Common myeloid progenitor, CD34-positive (primary cell): ENCODE measurements at regions not wholly inside any gene's neighbourhood (a gene's known extent, or its start where the extent isn't known, plus 50 kb on each side); places are given as distances from the start of the nearest gene placed in this dataset.

Source experiments
- CTCF ChIA-PET: fragments of 350-600 bp; sonication (Branson Sonifier 250); formaldehyde crosslinking; loops from one replicate; lab custom pipeline; 2021; ENCODE audit warnings: antibody characterized with exemption; lab: Charles Lee
- POLR2A ChIA-PET: fragments of 350-600 bp; sonication (Branson Sonifier 250); formaldehyde crosslinking; loops from one replicate; lab custom pipeline; 2021; ENCODE audit warnings: antibody characterized with exemption; lab: Charles Lee
- DNase-seq, 3 donors: peaks; one replicate each; pipeline versions ENCODE4 v3.0.0 to v3.0.0-alpha.2; 2013
- H3K27ac ChIP-seq, 2 experiments: 1 replicate in 1 of 2; 2 replicates in 1 of 2; pipeline ENCODE4 v1.7.0; 2013; ENCODE audit warnings: inconsistent platforms in 2 of 2, low read length in 2 of 2, mild to moderate bottlenecking in 2 of 2, low read depth in 1 of 2, moderate library complexity in 1 of 2; ENCODE audit not compliant: severe bottlenecking in 2 of 2, insufficient read depth in 1 of 2, poor library complexity in 1 of 2
- H3K27me3 ChIP-seq, 5 experiments: replicated peaks in 2 of 5; 1 replicate in 3 of 5; 2 replicates in 2 of 5; pipeline versions ENCODE4 v1.6.1 to v1.7.0; 2013; ENCODE audit warnings: low read length in 4 of 5, mild to moderate bottlenecking in 2 of 5, moderate library complexity in 2 of 5, inconsistent platforms in 1 of 5; ENCODE audit not compliant: insufficient read depth in 5 of 5, control insufficient read depth in 4 of 5
- H3K36me3 ChIP-seq, 4 experiments: 1 replicate in 2 of 4; 2 replicates in 2 of 4; pipeline versions ENCODE4 v1.6.1 to v1.7.0; 2013; ENCODE audit warnings: low read length in 3 of 4, control low read depth in 1 of 4, mild to moderate bottlenecking in 1 of 4; ENCODE audit not compliant: control insufficient read depth in 4 of 4, insufficient read depth in 4 of 4
- H3K4me1 ChIP-seq, 4 experiments: 1 replicate in 3 of 4; 2 replicates in 1 of 4; pipeline versions ENCODE4 v1.6.1 to v1.7.1; 2013; ENCODE audit warnings: low read length in 3 of 4, mild to moderate bottlenecking in 3 of 4, control low read depth in 1 of 4, inconsistent platforms in 1 of 4, moderate library complexity in 1 of 4; ENCODE audit not compliant: control insufficient read depth in 4 of 4, insufficient read depth in 4 of 4; ENCODE audit errors: control extremely low read depth in 1 of 4
- H3K4me3 ChIP-seq, 7 experiments: 1 replicate in 4 of 7; 2 replicates in 3 of 7; pipeline versions ENCODE4 v1.5.1 to v1.7.0; 2013; ENCODE audit warnings: mild to moderate bottlenecking in 7 of 7, low read length in 6 of 7, moderate library complexity in 6 of 7, inconsistent platforms in 2 of 7, low read depth in 2 of 7, control low read depth in 1 of 7; ENCODE audit not compliant: insufficient read depth in 4 of 7, control insufficient read depth in 1 of 7; ENCODE audit errors: extremely low read depth in 1 of 7
- H3K9me3 ChIP-seq, 5 experiments: 1 replicate in 4 of 5; 2 replicates in 1 of 5; pipeline versions ENCODE4 v1.6.1 to v1.7.1; 2013; ENCODE audit warnings: low read length in 4 of 5, mild to moderate bottlenecking in 2 of 5, inconsistent platforms in 1 of 5, low read depth in 1 of 5, moderate library complexity in 1 of 5; ENCODE audit not compliant: control insufficient read depth in 4 of 5, insufficient read depth in 2 of 5; ENCODE audit errors: control extremely low read depth in 1 of 5
- WGBS: methylation state at CpG from one replicate; pipeline ENCODE4 v1.1.5; 2013; ENCODE audit not compliant: insufficient coverage; 5-methylcytosine and 5-hydroxymethylcytosine counted together

- no peaks in the 10 kb centered on the region for H3K9me3 ChIP-seq
- peaks cover 7 to 35% (median 26%) of the 10 kb centered on the region in 4 experiments for H3K4me1 ChIP-seq
- peak; percentile 83 to 96 (median 92) for DNase-seq
- peak overlapping the region in 1 of 7 experiments; percentile 16 for H3K4me3 ChIP-seq
- POLR2A ChIA-PET = interaction anchor here (1.0 kb wide), 1 partner anchor 25 kb away, joined by 4 read pairs; no protein-coding TSS in a partner anchor
- peak overlapping the region in 1 of 2 experiments; percentile 50 for H3K27ac ChIP-seq
- H3K27me3 ChIP-seq = peaks cover 0 to 2% (median 0%) of the 10 kb centered on the region in 5 experiments
- WGBS = 0% methylated on average over 2 of the region's 3 CpGs
- no peaks in the 10 kb centered on the region for H3K36me3 ChIP-seq
- CTCF ChIA-PET = interaction anchor here (0.9 kb wide), 1 partner anchor 17 kb away, joined by 3 read pairs; no protein-coding TSS in a partner anchor
Measured at GRCh38 chr12:32031109-32031508, 71.9 kb downstream of the RESF1 start.

- 64% methylated on average over 5 of the region's 7 CpGs for WGBS
- no peaks in the 10 kb centered on the region for H3K9me3 ChIP-seq
- no peak overlapping the region for H3K27ac ChIP-seq
- CTCF ChIA-PET = interaction anchor here (0.6 to 1.5 kb wide), 3 partner anchors 17 to 196 kb away, joined by 3 read pairs; no protein-coding TSS in a partner anchor
- H3K4me3 ChIP-seq = no peak overlapping the region
- no peaks in the 10 kb centered on the region for H3K36me3 ChIP-seq
- peaks cover 7 to 35% (median 26%) of the 10 kb centered on the region in 4 experiments for H3K4me1 ChIP-seq
- no peak for DNase-seq
- POLR2A ChIA-PET = no interaction called here
- peaks cover 0 to 2% (median 0%) of the 10 kb centered on the region in 5 experiments for H3K27me3 ChIP-seq
Measured at GRCh38 chr12:32032205-32032810, 73.1 kb downstream of the RESF1 start.

- H3K4me1 ChIP-seq = peaks cover 7 to 31% (median 26%) of the 10 kb centered on the region in 4 experiments
- no peak for DNase-seq
- H3K4me3 ChIP-seq = no peak overlapping the region
- no CpG with 5 or more reads among the region's 2 CpGs for WGBS
- ChIA-PET CTCF (interaction anchor here (1.1 to 1.5 kb wide), 3 partner anchors 13 to 272 kb away, joined by 3 read pairs; no protein-coding TSS in a partner anchor), POLR2A (no interaction called here)
- H3K36me3 ChIP-seq = no peaks in the 10 kb centered on the region
- H3K9me3 ChIP-seq = no peaks in the 10 kb centered on the region
- peaks cover 0 to 2% (median 0%) of the 10 kb centered on the region in 5 experiments for H3K27me3 ChIP-seq
- H3K27ac ChIP-seq = no peak overlapping the region
Measured at GRCh38 chr12:32033406-32033805, 73.2 kb upstream of the BICD1 start.

- no peak overlapping the region for H3K27ac ChIP-seq
- H3K4me1 ChIP-seq = peaks cover 7 to 31% (median 26%) of the 10 kb centered on the region in 4 experiments
- POLR2A ChIA-PET = no interaction called here
- H3K27me3 ChIP-seq = peaks cover 0 to 2% (median 0%) of the 10 kb centered on the region in 5 experiments
- H3K9me3 ChIP-seq = no peaks in the 10 kb centered on the region
- no peak for DNase-seq
- no peak overlapping the region for H3K4me3 ChIP-seq
- H3K36me3 ChIP-seq = no peaks in the 10 kb centered on the region
- CTCF ChIA-PET = interaction anchor here (1.1 to 1.4 kb wide), 2 partner anchors 14 to 271 kb away, joined by 3 read pairs; no protein-coding TSS in a partner anchor
- 100% methylated on average over 2 of the region's 2 CpGs for WGBS
Measured at GRCh38 chr12:32034045-32034444, 72.6 kb upstream of the BICD1 start.

- ChIA-PET CTCF (interaction anchor here (2.5 kb wide), 1 partner anchor 10 kb away, joined by 8 read pairs; no protein-coding TSS in a partner anchor), POLR2A (no interaction called here)
- H3K27ac ChIP-seq = no peak overlapping the region
- H3K9me3 ChIP-seq = no peaks in the 10 kb centered on the region
- H3K36me3 ChIP-seq = no peaks in the 10 kb centered on the region
- peaks cover 4 to 14% (median 10%) of the 10 kb centered on the region in 4 experiments for H3K4me1 ChIP-seq
- WGBS = 93% methylated on average over 6 of the region's 11 CpGs
- no peak overlapping the region for H3K4me3 ChIP-seq
- peaks cover 0 to 2% (median 0%) of the 10 kb centered on the region in 5 experiments for H3K27me3 ChIP-seq
- DNase-seq = no peak
Measured at GRCh38 chr12:32036477-32037263, 70.0 kb upstream of the BICD1 start.

GRCh38 chr12:32039347-32039746 is 67.3 kb upstream of the BICD1 start:
- Histone ChIP-seq H3K4me1 (no peaks in the 10 kb centered on the region), H3K27ac (no peak overlapping the region), H3K27me3 (no peaks in the 10 kb centered on the region), H3K4me3 (no peak overlapping the region), H3K36me3 (no peaks in the 10 kb centered on the region), H3K9me3 (peaks cover 3 to 18% (median 7%) of the 10 kb centered on the region in 5 experiments)
- 67% methylated on average over 2 of the region's 9 CpGs for WGBS
- CTCF ChIA-PET = interaction anchor here (0.6 to 1.3 kb wide), 2 partner anchors 11 to 12 kb away, joined by 3 to 4 read pairs; no protein-coding TSS in a partner anchor
- POLR2A ChIA-PET = no interaction called here
- no peak for DNase-seq
